ENCODE measurements at regions not wholly inside any gene's neighbourhood (a gene's known extent, or its start where the extent isn't known, plus 50 kb on each side); places are given as distances from the start of the nearest gene placed in this dataset. TPM values are rescaled to one million over a fixed set of nuclear protein-coding genes. Genes with fewer than 3 reads are reported as not detected.
"Not testable (repeated sequence)": the region's sequence is repeated elsewhere in the genome, so short reads cannot be mapped to it uniquely, and the experiment has no call there.

DNA sequence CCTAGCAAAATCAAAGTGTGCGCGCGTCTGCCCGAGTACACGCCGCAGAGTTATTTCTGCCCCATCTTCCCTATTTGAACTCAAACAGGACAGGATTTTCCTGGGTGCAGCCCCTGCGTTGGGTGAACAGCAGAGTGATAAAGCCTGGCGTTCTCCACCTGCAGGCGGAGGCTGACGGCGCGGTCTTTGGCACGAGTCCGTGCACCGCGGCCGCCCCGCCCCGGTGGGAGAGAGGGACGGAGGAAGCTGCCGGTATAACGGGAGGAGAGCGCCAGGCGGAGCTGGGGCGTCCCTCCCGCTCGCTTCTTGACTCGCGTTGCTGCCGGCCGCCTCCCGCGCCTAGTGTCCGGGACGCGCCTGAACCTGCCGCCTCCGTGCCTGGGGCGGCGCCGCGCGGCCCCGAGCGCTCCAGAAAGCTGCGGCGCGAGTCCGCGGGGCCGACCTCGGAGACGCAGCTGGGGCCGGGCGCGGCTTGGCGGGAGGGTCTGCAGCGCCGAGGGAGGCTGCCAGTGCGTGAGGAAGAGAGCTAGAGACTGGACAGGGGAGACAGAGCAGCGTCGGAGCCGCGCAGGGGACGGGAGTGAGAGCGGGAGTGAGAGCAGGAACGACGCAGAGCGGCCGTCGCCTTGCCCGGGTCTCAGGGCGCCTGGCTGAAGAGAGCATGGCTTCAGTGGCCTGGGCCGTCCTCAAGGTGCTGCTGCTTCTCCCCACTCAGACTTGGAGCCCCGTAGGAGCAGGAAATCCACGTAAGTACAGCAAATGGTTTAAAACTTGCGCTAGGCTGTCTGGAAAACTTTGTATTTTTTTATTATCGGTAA lies 66.8 kb upstream of the SPATA31A3 start:
- H3K4me3 Mint-ChIP-seq = not testable (repeated sequence)

More for the DNA sequence above, 66.8 kb upstream of the SPATA31A3 start:
- H3K27ac Mint-ChIP-seq; H3K79me2 ChIP-seq (ENCODE audit: insufficient read depth, low read length); DNase-seq; intact Hi-C loops (cut with micrococcal nuclease); H3K4me1 Mint-ChIP-seq; H3K27me3 ChIP-seq (ENCODE audit: control insufficient read depth in 2 of 2, insufficient read depth in 2 of 2, low read length in 2 of 2); H3K27ac ChIP-seq (ENCODE audit: low read depth in 1 of 2, low read length in 2 of 2); H4K20me1 ChIP-seq (ENCODE audit: insufficient read depth, low read length); H2AFZ ChIP-seq (ENCODE audit: insufficient read depth, low read depth, low read length, poor library complexity, severe bottlenecking); H3K9ac ChIP-seq (ENCODE audit: insufficient read depth, low read length, poor library complexity, severe bottlenecking); H3K4me2 ChIP-seq (replicated peaks; ENCODE audit: extremely low read depth, low read length, poor library complexity, severe bottlenecking); H3K4me1 ChIP-seq (ENCODE audit: control insufficient read depth in 1 of 2, insufficient read depth in 2 of 2, low read length in 2 of 2); H3K36me3 ChIP-seq (replicated peaks in 1 of 2; ENCODE audit: control insufficient read depth in 1 of 2, insufficient read depth in 2 of 2, low read length in 2 of 2); H3K36me3 Mint-ChIP-seq; H3K4me3 ChIP-seq (replicated peaks in 1 of 3; ENCODE audit: low read depth in 2 of 3, low read length in 3 of 3); H3K9me3 Mint-ChIP-seq; H3K9me3 ChIP-seq (replicated peaks in 1 of 2; ENCODE audit: control insufficient read depth in 1 of 2, insufficient read depth in 1 of 2, low read length in 2 of 2): not testable (repeated sequence)
- H3K27me3 Mint-ChIP-seq (ENCODE audit: low read depth in 3 of 3) = peaks cover 3 to 14% (median 14%) of the 10 kb centered on the region in 3 donors
- WGBS (ENCODE audit: insufficient coverage) = no CpG with 5 or more reads among the region's 78 CpGs

Small RNA genes in the stretch of these regions (small RNA-seq; reads per million reads assigned to genes)
- gene RN7SL422P (ENCODE audit: insufficient read length, low read depth) = not detected

Measured in CD14-positive monocyte (primary cell).